GM18867 (cell line): ENCODE measurements at regions not wholly inside any gene's neighbourhood (a gene's known extent, or its start where the extent isn't known, plus 50 kb on each side); places are given as distances from the start of the nearest gene placed in this dataset.
A peak's percentile ranks its signal among the peaks of the same experiment; 100 is the strongest.

ENCODE experiments used
- ATAC-seq: cut with Tn5 transposase; IDR thresholded peaks from one replicate; pipeline ENCODE4 v1.9.1; 2021; ENCODE audit warnings: mild to moderate bottlenecking, moderate library complexity; ENCODE audit not compliant: unreplicated experiment

DNA sequence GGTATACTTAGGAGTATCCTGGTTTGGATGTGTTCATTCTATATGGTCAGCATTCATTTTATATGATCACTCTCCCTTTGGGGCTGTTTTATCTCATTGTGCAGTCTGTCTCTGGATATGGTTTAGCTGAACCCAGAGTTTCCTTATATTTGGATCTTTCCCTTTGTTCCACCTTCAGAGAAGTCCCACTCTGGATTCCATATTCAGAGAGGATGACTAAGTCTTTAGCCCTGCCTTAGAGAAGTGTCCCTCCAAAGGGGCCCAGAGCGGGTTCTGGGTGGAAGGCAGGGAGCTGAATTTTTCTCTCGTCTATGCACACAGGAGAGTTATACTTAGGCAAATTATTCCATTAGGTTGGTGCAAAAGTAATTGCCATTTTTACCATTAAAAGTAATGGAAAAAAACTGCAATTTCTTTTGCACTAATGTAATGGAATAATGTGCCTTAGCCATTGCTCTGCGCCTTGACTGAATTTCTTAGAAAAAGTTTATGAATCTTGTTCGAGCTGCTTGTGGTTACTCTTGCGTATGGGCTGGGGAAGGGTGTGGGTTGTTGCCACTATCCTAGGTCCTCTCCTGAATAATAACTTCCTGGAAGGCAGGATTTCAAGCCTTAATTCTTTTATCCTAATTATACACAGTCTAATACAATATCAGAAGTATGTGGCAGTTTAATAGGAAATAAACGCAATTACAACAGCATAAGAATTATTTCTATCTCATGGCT is 74.2 kb upstream of the MTPN start:
- ATAC-seq = no peak

DNA sequence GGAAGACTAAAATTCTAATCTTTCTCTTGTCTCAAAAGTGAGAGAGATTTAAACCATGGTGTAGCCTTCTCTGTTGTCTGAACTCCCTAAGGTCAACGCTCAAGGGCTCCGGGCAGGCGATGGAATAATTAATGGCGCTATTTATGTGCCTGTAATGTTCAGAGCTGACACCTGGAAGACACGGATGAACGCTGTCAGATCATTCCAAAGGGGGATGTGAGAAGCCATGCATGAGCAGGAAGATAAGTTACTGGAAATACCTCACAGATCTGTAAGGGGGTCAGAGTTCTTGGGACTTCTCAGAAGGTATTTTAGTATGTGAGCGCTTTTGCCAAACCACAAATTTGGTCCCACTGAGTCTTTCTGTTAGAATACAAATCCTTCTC is 73.3 kb upstream of the MTPN start:
- no peak for ATAC-seq

DNA sequence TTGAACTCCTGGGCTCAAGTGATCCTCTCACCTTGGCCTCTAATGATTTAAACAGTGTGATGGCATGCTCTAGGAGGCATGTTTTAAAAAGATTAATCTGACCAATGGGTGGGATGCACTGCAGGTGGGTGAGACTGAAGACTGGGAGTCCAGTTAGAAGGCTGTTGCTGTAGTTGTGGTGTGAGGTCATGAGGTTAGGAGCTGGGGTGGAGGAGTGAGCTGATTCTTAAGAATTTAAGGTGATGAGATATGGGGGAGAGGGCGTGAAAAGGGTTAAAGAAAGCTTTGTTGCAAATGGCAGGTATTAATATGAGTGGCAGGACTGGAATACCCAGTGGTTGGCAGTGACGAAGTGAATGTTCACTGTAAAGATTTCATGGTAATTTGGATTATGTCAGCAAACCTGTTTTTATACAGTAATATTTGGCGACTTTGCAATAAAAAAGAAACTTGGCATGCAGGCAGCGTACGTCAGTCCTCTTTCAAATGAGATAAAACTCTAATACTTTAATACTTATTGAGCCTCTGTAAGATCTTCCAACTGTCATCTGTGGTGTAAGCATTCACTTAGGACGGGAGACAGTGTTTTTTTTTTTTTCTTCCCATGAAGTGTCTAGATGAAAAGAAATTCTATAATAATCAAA is 72.8 kb upstream of the MTPN start:
- ATAC-seq = no peak

DNA sequence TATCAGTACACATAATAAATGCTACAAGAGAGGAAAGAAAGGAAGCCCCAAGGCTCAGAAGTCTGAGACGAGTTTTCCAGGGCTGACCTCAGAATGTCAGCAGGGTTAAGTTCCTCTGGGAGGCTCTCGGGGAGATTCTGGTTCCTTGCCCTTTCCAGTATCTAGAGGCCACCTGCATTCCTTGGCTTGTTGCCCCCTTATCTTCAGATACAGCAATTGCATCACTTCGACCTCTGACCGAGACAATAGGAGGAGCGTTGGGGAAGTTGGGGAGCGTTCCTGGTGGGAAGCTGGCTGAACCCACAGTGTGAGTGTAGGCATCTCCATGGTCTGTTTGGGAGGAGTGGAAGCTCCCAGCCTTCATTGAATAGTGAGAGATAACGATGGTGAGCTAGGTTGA is 72.0 kb upstream of the MTPN start:
- ATAC-seq = no peak

DNA sequence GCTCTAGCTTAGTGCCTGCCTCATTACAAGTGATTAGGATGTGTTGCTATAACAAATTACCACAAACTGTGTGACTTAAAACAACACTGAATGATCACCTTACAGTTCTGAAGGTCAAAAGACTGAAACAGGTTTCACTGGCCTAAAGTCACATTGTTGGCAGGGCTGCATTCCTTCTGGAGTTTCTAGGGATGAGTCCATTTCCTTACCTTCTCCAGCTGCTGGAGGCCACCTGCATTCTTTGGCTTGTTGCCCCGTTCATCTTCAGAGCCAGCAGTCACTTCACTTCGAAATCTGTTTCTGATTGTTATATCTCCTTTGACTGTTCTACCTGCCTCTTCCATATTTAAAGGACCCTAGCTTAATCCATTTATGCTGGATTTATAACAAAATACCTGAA is 69.4 kb upstream of the MTPN start:
- no peak for ATAC-seq

DNA sequence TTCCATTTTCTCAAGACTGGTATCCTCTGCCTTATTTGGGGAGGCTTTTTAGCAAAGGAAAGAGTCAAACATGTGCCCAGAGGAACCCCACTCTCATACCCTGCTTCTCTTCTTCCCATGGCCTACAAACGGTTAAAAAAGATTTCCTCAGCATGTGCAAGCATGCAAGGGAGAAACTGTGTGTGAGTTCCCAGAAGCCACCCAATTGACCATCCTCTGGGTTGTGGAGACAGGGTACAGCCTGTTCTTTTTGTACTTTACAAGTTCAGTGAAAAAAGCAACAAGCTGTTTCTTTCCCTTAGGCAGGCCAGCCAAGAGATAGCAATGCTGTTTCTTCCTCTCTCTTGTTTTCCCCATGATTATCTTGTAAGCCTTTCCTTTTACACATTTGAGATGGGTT is 68.8 kb upstream of the MTPN start:
- ATAC-seq = no peak

DNA sequence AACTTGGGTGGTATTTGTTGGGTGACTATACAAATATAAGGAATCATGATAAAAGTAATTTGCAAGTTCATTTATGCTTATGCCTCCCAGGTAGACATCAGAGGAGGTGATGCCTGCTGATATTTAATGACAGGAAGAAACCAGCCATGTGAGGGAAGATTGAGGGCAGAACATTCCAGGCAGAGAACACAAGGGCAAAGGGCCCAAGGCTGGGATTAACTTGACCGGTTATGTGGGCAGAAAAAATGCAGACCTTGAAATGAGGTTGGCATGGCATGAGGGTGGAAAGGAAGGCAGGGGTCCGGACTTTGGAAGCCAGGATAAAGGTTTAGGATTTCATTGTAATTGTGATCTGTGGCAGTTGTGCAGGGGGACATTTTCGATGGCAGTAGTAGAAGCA is 68.0 kb upstream of the MTPN start:
- no peak for ATAC-seq

DNA sequence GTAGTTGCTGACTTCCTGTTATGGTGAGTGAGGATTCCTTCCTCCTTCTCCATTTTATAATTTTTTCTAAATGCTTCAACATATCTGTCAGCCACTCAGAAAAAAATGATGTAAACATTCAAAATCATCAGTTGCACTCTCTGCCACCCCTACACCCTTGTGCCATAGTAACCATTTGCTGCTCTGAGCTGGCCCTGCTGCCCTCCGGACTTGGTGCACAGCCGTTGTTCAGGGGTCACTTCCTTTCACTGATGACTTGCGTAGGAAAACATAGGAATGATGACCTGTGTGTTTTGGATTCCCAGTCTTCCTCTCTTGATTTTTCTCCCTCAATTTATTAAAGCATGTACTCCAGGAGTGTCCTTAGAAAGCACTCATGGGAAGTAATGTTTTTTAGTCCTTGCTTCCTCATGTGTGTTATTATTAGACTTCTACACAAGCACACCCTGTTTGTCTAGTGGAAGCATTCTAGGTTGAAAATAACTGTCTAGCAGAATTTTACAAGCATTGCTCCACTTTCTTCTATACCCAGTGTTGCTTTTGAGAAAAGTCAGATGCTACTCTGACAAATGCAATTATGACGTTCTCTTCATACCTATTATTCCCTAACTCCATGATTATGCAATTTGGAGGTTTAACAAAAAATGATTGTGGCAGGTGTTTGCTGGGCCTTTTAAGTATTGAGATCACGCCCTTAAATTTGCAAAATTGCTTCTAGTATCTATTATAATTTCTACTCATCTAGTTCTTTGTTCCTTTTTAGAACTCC is 62.6 kb upstream of the MTPN start:
- no peak for ATAC-seq

DNA sequence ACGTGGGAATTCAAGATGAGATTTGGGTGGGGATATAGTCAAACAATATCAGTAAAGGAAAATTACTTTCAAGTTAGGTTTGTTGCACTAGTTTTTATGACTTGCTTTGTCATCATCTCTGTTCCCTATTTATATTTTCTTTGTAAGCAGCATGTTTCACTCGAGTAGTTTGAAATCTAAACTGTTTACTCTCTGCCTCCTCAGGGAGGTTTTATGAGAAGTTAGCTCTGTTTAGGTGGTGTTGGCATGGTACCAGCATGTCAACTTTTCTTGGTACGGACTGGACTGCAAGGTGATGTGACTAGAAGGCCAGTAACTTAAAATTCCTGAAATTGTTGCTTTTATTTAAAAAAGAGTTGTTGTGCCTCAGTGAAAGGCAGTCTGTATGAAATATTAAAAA is 59.2 kb upstream of the MTPN start:
- no peak for ATAC-seq

DNA sequence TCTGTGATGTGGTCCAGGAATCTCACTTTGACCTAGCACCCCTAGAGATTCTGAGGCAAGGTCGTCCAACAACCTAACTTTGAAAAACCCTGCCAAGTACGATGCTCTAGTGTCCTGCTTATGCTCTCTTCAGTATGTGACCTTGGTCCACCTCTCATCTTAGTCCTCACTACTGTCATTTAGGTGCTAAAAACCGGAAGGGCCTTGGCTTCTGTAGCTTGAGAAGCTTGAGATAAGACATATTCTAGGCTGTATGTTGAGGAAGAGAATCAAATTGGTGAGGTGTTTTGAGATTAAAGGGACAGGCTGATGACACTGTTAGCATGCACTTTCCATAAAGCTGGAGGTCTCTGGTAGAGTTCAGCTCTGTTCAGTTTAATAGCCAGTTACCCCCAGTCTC is 57.0 kb upstream of the MTPN start:
- ATAC-seq = no peak

DNA sequence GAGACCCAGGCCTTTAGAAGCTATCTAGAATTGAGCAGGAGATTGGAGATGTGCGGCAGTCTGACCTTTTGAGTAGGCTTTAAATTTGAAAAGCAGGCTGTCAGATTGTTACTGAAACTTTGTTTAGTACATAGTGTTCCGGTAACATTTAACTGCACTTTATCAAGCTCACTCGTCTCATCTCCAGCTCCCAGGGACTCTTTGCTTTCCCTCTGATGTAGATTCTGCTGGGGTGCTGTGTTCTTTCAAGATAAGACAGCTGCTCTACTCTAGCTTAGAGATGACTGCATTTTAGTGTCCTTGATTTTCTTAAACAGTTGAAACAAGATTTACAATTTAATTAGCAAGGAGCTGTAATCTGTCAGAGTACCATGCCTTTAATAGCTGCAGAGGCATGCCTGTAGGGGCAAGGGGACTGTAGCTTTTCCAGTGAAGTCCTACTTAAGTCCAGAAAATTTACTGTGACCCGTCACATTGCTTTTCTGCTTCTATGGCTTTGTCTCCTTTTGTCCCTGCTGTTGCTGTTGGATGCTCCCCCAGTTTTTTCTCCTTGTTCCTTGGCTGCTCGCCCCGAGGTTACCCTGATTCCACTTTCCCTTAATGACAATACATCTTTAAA is 56.4 kb upstream of the MTPN start:
- ATAC-seq = no peak

DNA sequence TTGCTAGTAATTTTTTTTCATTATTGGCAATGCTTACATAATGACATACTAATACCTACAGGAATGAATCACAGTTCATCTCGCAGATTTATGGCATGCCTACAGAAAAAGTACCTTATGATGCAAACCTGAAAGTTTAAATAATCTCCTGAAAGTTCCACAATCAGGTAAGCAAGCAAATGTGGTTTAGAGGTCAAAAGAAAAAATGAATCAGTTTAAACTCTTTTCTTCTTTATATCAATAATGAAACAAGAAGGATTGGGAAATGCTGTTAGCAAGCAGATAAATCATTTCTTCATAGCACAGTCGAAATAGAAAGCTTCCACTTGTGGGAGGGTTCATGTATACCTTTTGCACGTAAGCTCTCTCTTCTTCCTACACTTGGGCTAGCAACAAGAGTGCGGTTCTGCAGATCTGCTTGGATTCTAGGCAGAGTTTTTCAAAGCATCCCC is 53.7 kb upstream of the MTPN start:
- peak; percentile 87 for ATAC-seq

DNA sequence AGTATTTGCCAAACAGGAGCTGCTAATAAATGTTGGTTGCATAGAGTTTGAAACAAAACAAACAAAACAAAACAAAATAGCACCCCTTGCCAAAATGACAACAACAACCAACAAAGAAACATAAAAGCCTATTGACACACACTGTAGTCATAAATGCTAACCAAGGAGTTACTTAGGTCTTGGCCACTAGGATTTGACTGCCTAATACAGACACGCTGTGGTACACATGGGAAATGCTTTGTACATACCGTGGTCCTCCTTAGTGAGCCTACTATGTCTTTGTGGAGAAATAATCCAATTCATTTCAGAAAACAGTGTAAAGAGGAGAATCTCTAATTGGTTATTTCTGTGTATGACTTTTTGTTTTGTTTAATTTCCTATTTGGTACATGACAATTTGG is 53.2 kb upstream of the MTPN start:
- ATAC-seq = no peak

DNA sequence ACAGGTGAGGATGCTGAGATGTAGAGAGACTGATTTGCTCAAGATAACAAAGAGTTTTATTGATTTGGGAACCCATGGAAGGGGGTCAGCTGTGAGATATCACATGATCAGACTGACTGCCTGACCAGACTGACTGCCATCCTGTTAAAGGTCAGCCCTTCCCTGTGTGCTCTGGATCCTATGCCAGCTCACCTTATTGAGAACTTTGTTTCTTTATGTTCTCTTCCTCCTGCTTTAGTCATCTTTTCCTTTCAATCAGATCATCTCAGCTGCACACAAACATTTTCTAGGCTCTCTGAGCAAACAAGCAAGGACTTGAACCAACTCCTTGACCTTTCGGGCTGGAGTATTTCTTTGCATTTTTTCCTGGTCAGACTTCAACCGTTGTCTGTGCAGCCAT is 50.0 kb upstream of the MTPN start:
- ATAC-seq = no peak
